GM21619 (cell line): ENCODE measurements at regions not wholly inside any gene's neighbourhood (a gene's known extent, or its start where the extent isn't known, plus 50 kb on each side); places are given as distances from the start of the nearest gene placed in this dataset.
"Not testable (repeated sequence)": the region's sequence is repeated elsewhere in the genome, so short reads cannot be mapped to it uniquely, and the experiment has no call there.

ENCODE experiments used
- ATAC-seq: cut with Tn5 transposase; IDR thresholded peaks from one replicate; pipeline ENCODE4 v1.9.1; 2021; ENCODE audit not compliant: unreplicated experiment

DNA sequence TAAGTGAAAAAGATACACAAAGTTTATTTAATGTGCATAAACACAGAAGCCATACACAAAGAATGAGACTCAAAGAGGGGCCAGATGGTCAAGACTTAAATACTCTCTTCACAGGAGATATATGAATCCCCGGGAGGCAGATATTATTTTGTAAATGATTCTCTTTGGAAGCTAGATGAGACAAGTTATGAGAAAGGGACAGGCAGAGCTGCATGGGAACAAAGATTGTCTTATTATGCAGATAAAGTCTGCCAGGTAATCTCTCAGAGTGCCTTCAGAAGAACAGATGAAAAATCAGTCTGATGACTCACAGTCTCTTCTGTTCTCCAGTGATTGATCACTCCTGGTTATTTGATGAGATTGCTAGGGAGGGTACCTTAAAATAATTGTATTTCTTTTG, 89.0 kb downstream of the NAF1 start:
- no peak for ATAC-seq

DNA sequence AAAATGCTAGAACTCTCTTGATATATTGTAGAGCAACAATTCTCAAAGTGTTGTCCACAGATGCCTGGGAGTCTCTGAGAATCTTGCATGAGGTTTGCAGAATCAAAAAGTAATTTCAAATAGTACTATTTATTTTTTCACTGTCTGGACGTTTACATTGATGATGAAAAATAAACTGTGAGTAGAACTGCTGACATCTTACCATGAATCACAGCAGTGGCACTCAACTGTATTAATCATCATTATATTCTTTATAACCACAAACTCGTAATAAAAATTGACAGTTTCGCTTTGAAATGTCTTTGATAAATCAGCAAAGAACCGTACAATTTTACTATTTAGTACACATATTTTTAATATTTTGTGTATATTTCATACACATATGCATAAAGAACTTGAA, 94.5 kb downstream of the NAF1 start:
- no peak for ATAC-seq

DNA sequence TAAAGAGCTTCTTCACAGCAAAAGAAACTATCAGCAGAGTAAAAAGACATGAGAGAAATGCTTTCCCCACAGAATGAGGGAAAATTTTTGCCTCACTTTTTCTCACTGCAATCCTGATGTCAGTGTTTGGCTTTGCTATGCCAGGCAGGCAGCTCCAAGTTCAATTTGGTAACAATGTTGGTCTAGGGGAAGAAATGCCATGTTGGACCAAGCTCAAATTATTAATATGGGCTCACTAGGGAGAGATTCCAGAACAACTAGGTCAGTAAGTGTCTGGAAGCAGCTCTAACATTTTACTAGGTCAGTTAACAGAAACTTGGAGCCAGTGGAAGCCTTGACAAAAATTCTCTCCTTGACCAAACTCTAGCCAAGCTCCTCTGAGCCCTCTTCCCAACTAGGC, 95.4 kb downstream of the NAF1 start:
- no peak for ATAC-seq

DNA sequence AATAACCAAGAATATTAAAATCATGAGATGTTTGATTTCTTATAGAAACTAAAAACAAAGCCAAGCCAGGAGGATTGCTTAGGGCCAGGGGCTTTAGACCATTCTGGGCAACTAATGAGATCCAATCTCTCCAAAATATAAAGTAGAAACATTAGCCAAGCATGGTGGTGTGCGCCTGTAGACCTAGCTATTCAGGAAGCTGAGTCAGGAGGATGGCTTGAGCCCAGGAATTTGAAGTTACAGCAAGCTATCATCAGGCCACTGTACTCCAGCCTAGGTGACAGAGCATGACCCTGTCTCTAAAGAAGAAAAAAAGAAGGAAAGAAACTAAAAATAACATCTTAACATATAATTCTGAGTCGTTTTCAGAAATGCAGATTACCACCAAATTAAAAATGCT, 96.7 kb downstream of the NAF1 start:
- no peak for ATAC-seq

DNA sequence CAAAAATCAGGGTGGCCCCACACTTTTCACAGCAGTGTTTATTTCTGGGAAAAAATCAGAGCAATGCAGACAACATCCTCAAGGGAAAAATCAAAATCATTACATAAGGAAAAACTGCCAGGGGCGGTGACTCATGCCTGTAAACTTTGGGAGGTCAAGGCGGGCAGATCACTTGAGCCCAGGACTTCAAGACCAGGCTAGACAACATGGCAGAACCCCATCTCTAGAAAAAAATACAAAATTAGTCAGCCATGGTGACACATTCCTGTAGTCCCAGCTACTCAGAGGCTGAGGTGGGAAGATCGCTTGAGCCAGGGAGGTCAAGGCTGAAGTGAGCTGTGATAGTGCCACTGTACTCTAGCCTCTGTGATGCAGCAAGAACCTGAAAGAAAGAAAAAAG, 102.8 kb downstream of the NAF1 start:
- no peak for ATAC-seq

DNA sequence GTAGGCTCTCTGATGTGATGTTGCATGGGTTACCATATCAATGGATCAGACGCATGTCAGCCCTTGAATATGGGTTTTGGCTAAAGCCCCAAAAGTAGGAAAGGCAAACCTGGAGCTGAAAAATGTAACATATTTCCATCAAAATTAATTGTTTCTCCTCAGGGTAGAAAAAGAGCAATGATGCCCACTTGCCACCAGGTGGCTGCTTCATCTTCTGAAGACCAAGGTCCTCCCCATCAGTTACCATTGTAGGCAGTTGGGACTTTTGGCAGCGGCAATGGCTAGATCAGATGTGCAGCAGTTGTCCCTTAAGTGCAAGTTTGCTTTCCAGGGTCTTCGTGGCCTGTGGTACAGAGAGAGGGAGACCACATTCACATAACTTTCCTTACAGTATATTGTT, 118.2 kb downstream of the NAF1 start:
- peak; percentile 76 for ATAC-seq

DNA sequence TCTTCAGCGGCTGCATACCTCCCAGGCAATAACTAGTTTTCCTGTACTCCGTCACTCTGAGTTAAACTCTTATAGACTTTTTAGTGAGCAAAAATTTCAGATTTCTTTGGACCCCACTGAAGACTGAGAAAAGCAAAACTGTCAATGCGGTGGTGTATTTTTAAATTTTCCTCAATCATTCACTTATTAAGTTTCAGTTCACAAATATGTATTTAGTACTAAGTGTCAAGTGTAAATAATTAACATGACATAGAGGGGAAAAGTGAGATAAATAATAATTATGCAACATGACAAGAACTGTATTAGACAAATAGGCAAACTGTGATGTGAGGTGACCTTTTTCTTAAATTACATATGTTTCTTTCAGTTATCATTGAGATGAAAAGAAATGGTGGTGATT, 124.4 kb downstream of the NAF1 start:
- peak; percentile 75 for ATAC-seq

DNA sequence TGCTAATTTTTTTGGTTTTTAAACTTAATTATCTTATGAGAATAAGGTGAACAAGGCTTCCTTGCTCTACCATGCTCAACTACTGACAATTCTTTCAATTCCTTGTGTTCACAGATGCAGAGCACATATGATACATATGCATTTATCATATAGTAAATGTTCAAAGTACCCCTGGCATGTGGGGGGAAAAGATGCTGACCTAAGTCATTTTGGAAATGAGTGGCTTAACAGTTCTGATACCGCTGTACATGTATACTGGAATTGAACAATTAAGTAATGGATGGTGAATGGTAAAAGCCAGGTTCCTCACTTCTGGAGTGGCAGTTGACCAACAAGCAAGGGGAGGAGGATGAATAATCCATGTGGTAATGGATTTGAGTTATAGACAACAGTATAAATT, 149.6 kb downstream of the NAF1 start:
- no peak for ATAC-seq

DNA sequence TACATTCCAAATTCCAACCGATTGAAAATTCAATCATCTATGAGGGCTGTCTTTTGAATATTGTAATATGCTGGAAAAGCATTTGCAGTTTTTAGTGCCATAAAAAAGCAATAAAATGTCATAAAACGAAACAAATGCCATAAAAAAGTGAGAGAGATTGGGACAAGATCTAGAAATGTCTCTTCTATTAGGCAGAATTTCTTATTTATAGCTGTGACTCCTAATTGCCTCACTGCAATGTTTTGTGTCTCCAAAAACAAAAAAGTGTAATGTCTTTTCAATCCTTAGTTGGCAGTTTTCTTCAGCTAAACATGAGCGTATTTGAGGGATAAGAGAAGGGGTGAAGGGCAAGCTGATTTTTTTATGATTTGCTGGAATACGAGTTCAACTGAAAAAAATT, 153.9 kb downstream of the NAF1 start:
- no peak for ATAC-seq

DNA sequence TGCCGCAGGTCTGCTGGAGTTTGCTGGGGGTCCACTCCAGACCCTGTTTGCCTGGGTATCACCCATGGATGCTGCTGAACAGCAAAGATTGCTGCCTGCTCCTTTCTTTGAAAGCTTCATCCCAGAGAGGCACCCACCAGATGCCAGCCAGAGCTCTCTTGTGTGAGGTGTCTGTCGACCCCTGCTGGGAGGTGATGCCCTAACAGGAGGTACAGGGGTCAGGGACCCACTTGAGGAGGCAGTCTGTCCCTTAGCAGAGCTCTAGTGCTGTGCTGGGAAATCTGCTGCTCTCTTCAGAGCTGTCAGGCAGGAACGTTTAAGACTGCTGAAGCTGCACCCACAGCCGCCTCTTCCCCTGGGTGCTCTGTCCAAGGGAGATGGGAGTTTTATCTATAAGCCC, 162.7 kb downstream of the NAF1 start:
- ATAC-seq, result no peak

DNA sequence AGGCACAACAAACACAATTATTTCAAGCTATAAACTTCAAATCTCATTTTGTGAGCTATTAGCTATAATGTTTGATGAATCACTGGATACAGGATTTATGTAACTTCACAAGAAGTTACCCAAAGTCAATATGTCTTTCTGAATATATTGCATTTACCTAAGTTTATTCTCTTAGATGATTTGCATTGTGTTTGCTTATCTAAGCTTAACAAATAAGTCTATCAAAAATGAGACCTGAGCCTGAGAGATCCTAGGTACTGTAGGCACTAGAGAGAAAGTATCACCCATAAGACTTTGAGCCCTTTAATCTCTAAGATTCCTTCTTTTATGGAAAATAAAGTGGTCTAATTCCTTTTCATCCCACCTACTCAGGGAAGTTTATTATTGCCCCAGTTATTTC, 178.2 kb downstream of the NAF1 start:
- ATAC-seq, result no peak

DNA sequence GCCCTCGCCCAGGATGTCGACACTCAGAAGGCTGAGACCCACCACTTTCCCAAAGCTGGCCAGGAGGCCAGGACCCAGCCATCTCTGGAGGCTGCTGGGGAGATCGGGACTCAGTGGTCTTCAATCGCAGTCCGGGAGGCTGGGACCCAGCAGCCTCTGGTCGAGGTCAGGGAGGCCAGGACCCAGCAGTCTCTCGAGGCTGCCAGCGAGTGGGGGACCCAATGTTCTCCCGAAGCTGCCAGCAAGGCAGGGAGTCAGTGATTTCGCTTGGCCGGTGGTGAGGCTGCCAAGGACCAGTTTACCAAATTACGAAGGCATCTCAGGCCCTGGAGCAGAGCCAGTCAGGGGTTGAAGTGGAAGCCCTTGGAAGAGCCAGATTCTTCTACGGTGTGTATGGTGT, 181.6 kb downstream of the NAF1 start:
- no peak for ATAC-seq

DNA sequence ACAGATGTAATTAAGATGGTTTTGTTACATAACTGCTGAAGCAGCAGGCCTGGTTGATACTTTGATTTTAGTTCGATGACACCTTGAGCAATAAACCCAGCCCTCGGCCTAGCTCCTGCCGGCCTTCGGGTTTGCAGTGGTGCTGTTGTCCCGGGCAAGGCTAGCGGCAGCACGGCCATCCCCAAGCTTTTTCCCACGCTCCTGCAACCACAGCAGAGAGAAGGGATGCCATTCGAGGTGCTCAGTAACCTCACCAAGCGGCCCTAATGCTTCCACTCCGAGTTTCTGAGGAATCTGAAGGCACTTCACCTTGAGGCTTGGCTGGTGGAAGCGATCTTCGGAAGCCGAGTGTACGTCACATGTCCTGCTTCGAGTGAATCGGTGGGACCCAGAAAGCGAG, 182.1 kb downstream of the NAF1 start:
- ATAC-seq, result no peak

DNA sequence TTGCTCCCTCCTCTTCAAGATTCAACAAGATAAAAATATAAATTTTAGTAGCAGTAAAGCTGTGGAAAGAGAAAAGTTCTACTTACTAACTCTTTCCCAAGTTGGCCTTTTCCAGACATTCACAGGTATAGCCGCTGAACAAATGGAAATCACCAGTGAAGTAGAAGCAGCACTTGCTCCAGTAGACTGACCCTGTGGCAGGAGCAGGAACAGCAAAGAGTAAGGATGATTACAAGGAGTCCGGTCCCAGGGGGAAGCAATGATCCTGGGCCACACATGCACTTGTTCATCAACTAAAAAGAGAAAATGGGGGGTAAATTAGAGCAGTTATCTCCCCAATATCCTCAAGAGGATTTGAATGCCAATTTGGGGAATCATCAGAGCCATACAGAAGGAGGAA, 184.9 kb downstream of the NAF1 start:
- ATAC-seq, result no peak

DNA sequence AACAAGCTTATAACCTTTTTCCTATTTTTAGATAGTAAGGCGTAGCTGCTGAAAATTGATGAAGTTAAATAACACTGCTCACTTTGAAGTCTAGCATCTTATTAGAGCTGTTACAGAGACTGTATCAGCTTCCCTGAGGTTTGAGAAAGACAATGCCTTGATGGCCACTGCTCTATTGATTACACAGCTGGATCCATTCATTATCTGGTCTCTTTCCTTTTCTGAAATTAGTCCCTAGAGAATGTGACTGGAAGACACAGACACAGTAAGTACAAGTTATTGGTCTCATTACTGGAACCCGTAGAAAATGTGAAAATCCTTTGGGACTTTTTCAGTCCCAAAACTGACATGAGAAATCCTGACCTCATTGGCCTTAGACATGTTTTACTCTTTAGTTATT, 188.3 kb downstream of the NAF1 start:
- no peak for ATAC-seq

DNA sequence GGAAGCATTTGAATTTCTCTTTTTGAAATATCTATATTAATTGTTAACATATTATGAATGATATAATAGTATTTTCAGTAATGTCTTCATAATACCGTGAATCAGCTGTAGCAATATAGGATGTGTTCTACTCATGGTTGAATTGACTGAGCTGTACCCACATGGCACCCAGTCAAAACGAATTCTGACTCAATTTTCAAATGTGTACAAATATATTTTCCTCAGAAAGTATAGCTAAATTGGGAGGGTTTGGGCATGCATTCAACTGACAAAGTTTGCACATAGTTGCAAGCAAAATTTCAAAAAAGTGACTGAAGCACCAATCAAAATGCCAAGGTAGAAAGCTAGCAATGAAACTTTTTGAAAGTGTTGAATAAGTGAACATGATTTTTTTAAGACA, 188.9 kb downstream of the NAF1 start:
- ATAC-seq, result no peak

DNA sequence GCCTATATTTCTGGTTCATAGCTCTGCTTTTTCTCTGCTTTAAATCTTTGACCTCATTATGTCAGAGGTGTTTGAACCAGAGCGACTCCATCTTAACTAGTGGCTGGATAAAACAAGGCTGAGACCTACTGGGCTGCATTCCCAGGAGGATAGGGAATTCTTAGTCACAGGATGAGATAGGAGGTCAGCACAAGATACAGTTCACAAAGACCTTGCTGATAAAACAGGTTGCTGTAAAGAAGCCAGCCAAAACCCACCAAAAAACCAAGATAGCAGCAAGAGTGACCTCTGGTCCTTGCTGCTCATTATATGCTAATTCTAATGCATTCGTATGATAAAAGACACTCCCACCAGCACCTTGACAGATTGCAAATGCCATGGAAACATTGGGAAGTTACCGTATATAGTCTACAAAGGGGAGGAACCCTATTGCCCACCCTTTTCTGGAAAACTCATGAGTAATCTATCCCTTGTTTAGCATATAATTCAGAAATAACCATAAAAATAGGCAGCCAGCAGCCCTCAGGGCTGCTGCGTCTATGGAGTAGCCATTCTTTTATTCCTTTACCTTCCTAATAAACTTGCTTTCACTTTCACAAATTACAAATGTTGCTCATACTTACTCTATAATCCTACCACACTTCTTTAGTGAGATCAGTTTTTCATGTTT, 193.9 kb downstream of the NAF1 start:
- no peak for ATAC-seq

DNA sequence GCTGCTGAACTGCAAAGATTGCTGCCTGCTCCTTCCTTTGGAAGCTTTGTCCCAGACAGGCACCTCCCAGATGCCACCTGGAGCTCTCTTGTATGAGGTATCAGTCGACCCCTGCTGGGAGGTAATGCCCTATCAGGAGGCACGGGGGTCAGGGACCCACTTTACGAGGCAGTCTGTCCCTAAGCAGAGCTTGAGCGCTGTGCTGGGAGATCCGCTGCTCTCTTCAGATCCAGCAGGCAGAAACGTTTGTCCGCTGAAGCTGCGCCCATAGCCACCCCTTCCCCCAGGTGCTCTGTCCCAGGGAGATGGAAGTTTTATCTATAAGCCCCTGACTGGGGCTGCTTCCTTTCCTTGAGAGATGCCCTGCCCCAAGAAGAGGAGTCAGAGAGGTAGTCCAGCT, 197.5 kb downstream of the NAF1 start:
- ATAC-seq, result no peak

DNA sequence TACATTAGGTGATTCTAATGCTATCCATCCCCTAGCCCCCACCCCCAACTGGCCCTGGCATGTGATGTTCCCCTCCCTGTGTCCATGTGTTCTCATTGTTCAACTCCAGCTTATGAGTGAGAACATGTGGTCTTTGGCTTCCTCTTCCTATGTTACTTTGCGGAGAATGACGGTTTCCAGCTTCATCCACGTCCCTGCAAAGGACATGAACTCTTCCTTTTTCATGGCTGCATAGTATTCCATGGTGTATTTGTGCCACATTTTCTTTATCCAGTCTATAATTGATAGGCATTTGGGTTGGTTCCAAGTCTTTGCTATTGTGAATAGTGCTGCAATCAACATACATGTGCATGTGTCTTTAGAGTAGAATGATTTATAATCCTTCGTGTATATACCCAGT, 200.7 kb downstream of the NAF1 start:
- ATAC-seq, result not testable (repeated sequence)

DNA sequence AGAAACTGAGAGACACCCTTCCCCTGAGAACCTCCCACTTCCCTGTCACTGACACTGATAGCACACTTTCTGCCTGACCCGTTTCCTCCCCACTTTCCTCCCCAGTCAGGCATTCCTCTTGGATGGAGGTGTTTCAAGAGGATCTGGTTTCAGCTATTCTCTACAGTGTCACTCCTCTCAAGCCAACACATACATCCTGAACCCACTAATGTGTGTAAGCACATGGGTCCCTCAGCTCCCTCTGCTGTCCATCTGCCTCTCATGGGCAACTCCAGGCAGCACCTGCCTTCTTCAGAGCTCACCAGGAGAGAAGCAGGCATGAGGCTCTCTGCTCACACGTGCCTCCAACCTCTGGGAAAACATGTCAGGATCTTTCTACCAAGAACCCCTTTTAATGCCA, 207.6 kb downstream of the NAF1 start:
- ATAC-seq, result peak; percentile 58

DNA sequence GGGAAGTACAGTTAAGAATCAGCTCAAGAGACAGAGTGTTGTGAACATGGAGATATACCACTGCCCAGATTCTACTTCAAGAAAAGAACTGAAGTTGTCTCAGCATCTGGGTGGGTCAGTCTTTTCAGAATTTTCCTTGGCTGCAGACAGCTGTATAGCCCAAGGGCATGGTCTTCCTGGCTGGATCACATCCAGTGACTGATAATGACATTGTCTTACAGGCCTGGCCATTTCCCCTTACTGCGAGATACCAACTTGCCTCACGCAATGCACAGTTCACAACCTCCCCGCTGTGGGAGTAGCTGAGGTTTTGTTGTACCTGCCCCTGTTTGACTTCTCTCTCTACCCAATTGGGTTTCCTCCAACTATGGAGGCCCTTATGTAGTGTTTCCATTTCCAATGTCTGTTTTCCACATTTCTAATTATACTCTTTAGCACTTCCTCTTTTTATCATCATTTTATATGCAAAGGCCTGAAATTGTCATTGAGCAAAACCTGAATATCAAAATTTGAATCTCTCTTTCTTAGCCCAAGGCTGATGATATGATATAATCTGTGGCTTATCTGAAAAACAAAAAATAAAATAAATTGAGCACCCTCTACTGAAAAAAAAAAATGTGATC, 209.1 kb downstream of the NAF1 start:
- no peak for ATAC-seq

DNA sequence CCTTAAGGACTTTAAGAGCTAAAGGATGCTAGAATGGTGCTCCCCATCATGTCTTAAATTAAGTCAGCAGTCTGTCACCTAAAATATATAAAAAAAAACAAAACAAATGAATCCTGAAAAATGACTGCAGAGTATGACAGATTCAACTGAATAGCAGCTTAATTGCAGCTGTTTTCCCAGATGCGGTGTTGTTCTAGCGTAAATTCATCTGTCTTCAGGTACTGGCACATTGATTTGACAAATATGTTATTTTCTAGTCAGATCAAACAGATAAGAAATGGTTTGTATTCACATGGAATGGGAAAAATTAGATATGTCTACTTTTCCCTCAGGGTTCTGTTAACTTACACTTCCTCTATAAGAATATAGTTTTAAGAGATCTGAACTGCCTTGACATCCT, 211.7 kb downstream of the NAF1 start:
- ATAC-seq, result no peak

DNA sequence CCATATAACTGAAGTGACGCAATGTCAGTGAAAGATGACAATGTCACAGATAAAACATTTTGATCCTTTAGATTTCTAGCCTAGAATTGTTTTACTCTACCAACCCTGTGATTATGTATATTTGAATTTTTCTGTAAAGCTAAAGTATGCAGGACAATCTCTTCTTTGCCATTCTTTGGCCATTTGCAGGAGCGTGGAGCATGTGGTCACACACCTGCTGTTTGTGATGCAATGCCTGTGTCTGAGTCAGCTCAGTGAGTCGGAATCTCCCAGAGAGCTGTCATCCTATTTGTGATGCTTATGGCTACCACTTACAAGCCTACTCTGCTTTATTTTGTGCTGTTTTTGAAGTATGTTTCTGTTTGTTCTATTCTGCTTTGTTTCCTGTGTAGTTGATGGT, 214.5 kb downstream of the NAF1 start:
- ATAC-seq, result no peak
